ENCODE measurements at regions not wholly inside any gene's neighbourhood (a gene's known extent, or its start where the extent isn't known, plus 50 kb on each side); places are given as distances from the start of the nearest gene placed in this dataset.
"Not testable (repeated sequence)": the region's sequence is repeated elsewhere in the genome, so short reads cannot be mapped to it uniquely, and the experiment has no call there.

DNA sequence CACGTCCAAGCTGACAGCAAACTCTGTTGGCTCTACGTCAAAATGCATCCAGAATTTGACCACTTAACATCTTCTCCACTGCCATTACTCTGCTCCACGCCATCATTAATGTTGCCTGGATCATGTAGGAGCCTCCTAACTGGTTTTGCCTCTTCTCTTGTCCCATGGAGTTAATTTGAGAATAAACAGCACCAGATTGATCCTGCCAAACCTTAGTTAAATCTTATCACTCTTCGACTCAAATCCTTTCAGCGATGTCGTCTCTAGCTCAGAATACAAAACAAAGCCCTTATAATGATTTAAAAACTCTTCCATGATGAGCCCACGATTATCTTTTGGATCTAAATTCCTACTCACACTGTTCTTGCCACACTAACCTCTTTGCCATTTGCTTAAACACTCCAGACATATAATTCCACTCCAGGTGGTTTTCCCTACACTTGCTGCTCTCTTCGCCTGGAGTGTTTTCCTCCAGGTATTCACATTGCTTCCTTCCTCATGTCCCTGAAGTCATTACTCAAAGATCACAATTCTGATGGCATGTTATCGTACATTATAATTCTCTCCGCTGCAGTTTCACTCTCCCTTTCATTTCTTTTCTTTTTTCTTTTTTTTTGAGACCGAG, 90.7 kb upstream of the KCNK2 start:
- no peak for DNase-seq

DNA sequence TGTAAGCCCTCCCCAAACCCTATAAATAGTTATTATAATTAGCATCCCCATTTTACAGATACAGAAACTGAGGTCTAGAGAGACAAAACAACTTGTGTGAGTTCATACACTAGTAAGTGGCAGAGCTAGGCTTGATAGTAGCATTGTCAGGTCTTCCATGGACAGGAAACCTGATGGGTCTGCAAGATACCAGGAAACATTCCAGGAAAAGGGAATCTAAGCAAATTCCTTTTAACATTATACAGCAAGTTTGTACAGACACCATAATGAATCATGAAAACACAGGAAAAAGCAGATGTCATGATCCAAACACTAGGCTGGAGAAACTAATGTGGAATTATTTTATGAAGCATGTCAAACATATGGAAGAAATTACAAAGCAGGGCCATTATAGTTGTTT, 89.1 kb upstream of the KCNK2 start:
- no peak for DNase-seq

DNA sequence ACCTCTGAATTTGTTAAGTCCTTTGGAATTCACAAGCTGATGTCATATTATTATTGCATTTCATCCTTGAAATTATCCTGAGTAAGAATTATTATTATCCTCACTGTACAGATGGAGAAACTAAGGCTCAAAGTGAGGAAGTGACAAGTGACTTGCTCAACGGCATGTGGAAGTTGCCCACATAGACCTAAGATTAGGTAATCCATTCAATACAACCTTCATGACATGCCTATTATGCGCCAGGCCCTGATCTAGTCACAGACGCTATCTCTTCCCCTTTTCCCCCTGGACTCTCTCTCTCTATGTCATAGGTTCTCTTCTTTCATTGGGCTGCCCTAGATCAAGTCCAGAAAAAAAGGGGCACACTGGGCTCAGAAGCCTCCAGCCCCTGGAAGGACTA, 84.9 kb upstream of the KCNK2 start:
- no peak for DNase-seq

DNA sequence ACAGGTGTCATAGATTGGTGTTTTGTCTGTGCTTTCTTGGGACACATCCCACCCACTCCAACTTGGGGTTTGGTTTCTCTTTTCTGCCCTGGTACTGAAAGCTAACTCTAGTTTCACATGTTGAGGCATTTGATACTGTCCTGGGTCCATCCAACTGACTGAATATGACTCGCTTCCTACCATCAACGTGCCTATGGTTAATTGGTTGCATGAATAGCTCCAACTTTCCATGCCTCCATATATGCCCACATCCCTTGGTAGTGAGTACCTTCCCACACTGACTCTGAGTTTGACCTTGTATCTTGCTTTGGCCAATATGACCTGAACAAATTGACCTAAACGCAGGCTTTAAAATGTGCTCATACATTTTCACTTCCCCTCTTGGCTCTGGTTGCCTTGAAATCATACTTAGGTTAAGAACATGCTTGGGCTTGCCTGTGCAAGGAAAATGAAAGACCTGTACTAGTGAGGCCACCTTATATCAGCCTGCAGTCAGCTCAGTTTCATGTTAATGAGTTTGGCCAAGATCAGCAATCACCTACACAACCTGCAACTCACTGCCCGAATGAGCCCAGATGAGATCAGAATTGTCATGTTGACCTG, 81.0 kb upstream of the KCNK2 start:
- DNase-seq = no peak

DNA sequence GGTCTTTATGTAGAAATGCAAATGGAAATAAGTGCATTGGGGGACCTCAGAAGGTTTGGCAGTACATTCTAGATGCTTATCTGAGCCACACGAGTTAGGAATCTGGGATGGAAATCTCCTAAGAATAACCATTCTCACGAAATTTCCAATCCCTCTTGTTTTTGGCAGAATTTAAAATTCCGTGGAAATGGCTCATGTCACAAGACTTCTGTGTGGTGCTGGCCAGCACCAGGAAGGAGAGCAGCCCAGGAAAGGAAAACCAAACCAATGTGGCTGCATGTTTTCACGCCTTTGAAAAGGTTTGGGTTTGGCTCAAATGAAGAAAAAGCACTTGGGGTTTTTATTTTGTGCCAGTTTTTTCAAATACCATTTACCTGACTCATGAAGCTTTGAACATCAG, 80.1 kb upstream of the KCNK2 start:
- DNase-seq = no peak

DNA sequence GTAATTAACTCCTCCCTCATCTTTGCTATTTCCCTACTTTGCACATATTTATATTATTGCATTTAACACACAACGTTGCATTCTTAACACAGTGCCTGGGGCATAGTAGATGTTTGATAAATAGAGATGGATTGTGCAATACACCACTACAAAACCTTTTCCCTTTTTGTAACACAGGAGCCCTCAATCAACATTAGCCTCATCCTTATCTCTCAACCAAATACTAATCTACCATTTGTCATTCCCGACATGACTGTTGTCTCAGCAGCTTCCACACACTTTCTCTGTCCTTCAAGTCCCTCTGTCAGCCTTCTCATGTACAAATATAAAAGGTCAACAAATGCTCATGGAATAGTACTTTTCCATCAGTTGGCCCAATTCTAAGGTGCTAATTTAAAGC, 78.9 kb upstream of the KCNK2 start:
- no peak for DNase-seq

DNA sequence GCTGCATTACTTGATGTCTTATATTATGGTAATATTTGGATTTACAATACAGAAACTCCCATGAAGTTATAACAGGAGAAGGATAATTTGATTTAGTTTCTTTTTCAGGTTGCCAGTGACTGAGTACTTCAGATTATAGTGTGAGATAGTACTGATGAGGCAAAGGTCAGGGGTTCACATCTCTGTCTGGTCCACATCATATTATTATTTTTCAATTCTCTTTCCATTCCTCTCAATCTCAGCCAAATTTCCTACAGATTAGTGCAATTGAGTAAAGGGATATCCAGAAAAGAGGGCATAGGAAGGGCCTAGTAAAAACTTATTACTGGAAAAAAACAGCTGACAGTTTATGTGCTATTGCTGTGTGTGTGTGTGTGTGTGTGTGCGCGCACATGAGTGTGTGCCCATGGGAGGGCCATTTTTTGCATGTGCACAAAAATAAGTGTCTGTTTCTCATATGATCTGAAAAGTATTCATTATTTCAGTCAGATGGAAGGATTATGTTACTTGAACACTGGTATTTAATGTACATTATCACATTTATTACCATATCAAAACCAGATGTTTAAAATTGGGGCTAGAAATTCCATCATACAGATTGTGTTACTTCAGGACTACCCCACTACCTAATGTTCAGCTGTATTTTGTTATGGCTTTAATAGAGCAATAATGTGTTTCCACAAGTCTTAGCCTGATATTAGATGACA, 78.3 kb upstream of the KCNK2 start:
- no peak for DNase-seq

DNA sequence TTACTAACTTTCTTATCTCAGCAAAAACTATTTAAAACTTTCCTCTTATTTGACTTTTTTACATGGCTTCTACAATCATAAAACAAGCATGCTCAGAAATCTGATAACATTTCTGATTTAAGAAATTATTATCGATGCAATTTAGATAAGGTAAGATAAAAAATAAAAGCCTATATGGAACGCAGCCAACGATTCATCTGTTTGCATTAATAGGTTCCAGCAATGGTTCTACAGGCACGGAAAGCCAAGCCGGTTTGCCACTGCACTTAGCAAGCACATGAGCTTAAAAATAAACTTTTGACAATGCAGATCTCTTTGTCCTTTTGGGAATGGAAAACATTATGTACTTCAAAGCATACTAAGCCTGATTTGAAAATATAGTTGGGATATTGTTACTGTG, 77.5 kb upstream of the KCNK2 start:
- no peak for DNase-seq

DNA sequence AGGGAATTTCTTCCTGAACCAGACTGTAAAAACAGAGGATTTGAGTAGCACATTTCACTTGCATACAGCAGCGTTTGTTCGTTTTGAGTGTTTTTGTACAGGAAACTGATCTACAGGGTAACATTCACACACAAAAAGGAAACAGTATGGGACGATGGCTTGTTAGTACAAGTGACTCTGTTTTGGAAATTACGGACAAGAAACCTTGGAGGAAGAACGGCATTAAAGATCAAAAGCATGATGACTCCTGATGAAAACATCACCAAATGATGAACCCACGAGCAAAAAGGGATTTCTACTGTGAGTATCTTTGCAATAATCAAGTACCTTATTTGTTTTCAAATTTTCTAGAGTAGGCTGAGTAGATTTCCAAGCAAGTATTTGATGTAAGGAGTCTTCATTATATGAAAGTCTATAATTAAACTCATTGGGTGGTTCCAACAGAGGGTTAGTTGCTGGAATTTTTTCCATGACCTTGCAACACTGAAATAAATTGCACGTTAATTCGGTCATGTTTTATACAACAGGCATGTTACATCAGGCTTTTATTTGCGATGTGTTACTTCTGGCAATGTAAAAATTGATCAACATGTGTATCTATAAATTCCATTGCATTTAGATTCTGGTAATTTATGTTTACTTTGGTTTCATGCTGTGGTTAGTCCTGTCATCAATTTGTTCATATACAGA, 76.7 kb upstream of the KCNK2 start:
- DNase-seq = no peak

DNA sequence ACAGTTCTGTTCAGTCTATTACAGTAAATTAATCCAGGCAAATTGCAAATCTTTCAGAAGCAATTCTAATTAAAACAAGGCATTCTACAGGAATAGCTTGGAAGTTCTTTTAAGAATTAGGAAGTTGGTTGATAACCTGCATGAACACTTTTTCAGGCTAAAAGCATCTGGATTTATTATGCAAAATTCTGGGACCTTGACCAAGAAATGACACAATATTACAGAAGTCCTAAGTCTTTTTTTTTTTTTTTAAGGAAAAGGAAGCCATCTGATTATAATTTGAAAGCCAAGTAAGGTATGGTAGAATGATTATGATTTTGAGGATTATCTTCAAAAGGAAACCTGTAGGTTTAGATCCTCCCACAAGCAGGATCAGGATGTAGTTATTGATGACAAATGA, 74.7 kb upstream of the KCNK2 start:
- no peak for DNase-seq

DNA sequence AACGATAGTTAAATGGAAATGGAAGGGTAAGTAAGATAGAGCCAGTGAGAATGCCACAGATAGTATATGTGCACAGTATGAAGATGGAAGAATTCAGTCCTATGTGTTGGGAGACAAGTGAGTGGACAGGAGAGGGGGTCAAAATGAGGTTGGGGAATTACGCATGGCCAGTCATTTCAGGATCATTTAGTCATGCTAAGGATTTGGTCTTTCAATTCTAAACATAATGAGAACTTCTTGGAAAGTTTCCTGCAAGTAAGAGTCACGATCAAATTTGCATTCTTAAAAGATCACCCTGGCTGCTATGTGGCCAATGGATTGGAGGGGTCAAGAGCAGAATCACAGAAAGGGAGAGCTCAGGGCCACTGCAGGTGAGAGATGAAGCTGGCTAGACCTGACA, 64.0 kb upstream of the KCNK2 start:
- DNase-seq = no peak

DNA sequence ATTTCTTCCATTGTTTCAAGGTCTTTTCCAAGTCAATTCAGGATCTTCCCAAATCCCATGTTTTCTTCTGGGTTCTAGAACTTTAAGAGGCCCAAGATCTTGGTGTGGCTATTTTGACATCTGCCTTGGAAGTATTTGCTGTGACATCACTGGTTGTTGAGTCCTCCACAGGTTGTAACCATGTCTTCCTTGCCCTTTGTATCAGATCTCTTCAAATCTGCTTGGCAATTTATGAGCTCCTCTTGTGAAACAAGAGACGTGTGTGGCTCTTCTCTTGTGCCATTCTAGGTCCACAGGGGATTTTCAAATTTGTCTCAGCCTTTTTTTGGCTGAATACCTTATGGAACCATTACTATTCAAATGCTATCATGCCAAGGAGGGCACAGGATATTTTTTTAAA, 60.3 kb upstream of the KCNK2 start:
- no peak for DNase-seq

DNA sequence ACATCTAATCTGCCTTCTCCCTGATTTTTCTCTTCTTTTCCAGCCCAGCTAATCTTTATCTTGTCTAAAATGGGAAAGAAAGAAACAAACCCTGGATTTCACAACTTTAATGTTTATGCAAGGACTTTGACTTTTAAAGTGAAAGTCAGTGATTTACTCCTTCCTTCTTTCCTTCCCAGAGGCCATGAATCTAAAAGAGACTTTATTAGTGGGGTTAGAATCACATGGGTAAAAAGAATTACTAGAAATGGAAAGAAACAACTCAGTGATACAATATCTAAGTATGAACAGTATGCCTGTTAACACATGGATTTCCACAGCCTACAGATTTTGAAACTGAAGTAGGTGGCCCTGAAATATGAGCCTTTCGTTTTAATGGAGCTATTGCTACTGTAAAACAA, 59.8 kb upstream of the KCNK2 start:
- no peak for DNase-seq

DNA sequence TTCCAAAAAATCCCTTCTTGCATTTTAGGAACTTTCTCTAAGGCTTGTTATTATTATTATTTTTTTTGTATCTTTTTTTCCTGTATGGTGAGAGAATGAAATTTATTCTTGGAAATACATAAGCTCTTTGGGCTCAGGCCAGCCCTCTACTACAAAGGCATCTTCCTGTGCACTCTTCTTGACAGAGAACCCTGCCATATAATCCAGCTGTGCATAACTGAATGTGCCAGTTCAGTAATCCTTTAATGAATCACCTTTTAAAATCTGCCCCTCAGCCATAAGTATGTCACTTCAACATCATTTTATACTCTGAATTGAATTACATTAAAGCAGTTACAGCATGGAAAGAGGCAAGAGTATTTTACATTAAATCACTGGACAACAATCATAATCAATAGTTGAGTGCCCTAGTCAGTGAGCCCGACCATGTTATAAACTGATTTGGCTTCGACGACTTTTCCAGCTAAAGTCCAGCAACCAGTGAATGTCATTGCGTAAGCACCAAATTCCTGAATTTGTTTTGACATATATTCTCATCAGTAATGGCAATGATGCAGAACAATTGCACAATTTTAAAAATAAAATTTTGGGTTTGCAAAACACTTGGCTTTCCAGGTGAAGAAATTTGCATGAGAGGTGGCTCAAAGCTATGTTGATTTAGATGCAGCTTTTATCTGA, 59.2 kb upstream of the KCNK2 start:
- no peak for DNase-seq

DNA sequence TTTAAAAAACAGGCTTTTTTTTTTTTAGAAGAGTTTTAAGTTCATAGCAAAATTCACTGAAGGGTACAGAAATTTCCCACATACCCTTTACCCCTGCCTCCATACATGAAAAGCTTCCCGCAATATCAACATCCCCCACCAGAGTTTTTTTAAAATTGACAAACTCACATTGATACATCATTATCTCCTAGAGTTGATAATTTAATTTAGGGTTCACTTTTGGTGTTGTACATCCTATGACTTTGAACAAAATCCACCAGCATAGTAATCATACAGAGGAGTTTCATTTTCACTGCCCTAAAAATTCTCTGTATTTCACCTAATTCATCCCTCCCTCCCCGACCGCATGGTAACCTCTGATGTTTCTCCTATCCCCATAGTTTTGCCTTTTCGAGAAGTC, 53.6 kb upstream of the KCNK2 start:
- no peak for DNase-seq

DNA sequence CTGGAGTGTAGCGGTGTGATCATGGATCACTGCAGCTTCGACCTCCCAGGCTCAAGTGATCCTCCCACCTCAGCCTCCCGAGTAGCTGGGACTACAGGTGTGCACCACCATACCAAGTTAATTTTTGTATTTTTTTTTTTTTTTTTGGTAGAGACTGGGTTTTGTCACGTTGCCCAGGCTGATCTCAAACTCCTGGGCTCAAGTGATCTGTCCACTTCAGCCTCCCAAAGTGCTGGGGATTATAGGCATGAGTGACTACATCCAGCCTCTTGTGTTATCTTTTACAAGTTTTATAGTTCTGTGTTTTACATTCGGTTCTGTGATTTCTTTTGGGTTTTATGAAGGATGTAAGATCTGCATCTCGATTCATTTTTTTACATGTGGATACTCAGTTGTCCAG, 52.0 kb upstream of the KCNK2 start:
- DNase-seq = not testable (repeated sequence)

DNA sequence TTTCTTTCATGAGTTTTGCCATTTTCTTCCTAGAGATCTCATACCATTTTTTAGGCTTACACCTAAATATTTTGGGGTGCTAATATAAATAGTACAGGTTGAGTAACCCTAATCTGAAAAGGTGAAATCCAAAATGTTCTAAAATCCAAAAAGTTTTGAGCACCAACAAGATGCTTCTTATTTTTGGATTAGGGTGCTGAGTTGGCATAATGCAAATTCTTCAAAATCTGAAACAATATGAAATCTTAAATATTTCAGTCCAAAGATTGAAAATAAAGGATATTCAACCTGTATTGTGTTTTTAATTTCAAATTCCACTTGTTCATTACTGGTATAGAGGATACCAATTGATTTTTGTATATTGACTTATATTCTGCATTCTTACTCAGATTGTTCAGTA, 51.1 kb upstream of the KCNK2 start:
- DNase-seq = no peak

Data from stimulated activated CD4-positive, alpha-beta T cell treated with anti-CD3 and anti-CD28 coated beads, Interleukin-2, amount 100 ng/mL, for 48 hours (primary cell).